ENCODE measurements at regions not wholly inside any gene's neighbourhood (a gene's known extent, or its start where the extent isn't known, plus 50 kb on each side); places are given as distances from the start of the nearest gene placed in this dataset.
A peak's percentile ranks its signal among the peaks of the same experiment; 100 is the strongest.
"Not testable (repeated sequence)": the region's sequence is repeated elsewhere in the genome, so short reads cannot be mapped to it uniquely, and the experiment has no call there.

- no peak for DNase-seq (ENCODE audit: low read depth)
Measured at GRCh38 chr14:30373053-30373452, 185.9 kb upstream of the G2E3 start.

- DNase-seq (ENCODE audit: low read depth), result no peak
Measured at GRCh38 chr14:30373526-30373925, 185.4 kb upstream of the G2E3 start.

GRCh38 chr14:30375296-30375892 is 183.6 kb upstream of the G2E3 start:
- DNase-seq (ENCODE audit: low read depth), result peak; percentile 29

GRCh38 chr14:30381861-30382480 is 177.0 kb upstream of the G2E3 start:
- no peak for DNase-seq (ENCODE audit: low read depth)

GRCh38 chr14:30385925-30386324 is 173.0 kb upstream of the G2E3 start:
- DNase-seq (ENCODE audit: low read depth), result no peak

- DNase-seq (ENCODE audit: low read depth), result no peak
Measured at GRCh38 chr14:30387871-30388270, 171.1 kb upstream of the G2E3 start.

- DNase-seq (ENCODE audit: low read depth), result peak; percentile 5
Measured at GRCh38 chr14:30389134-30389876, 169.7 kb upstream of the G2E3 start.

GRCh38 chr14:30389877-30390385 is 169.0 kb upstream of the G2E3 start:
- no peak for DNase-seq (ENCODE audit: low read depth)

- DNase-seq (ENCODE audit: low read depth), result no peak
Measured at GRCh38 chr14:30395065-30395464, 163.9 kb upstream of the G2E3 start.

- no peak for DNase-seq (ENCODE audit: low read depth)
Measured at GRCh38 chr14:30402846-30403245, 156.1 kb upstream of the G2E3 start.

- DNase-seq (ENCODE audit: low read depth), result no peak
Measured at GRCh38 chr14:30403791-30404190, 155.2 kb upstream of the G2E3 start.

GRCh38 chr14:30409508-30410015 is 149.4 kb upstream of the G2E3 start:
- not testable (repeated sequence) for DNase-seq (ENCODE audit: low read depth)

GRCh38 chr14:30410986-30411385 is 148.0 kb upstream of the G2E3 start:
- DNase-seq (ENCODE audit: low read depth), result no peak

- DNase-seq (ENCODE audit: low read depth), result not testable (repeated sequence)
Measured at GRCh38 chr14:30413184-30413583, 145.8 kb upstream of the G2E3 start.

GRCh38 chr14:30417121-30417520 is 141.8 kb upstream of the G2E3 start:
- DNase-seq (ENCODE audit: low read depth), result peak; percentile 35

GRCh38 chr14:30417999-30418398 is 141.0 kb upstream of the G2E3 start:
- no peak for DNase-seq (ENCODE audit: low read depth)

- DNase-seq (ENCODE audit: low read depth), result no peak
Measured at GRCh38 chr14:30419037-30419436, 139.9 kb upstream of the G2E3 start.

- no peak for DNase-seq (ENCODE audit: low read depth)
Measured at GRCh38 chr14:30420515-30420914, 138.4 kb upstream of the G2E3 start.

- DNase-seq (ENCODE audit: low read depth), result no peak
Measured at GRCh38 chr14:30426463-30426862, 132.5 kb upstream of the G2E3 start.

- no peak for DNase-seq (ENCODE audit: low read depth)
Measured at GRCh38 chr14:30427401-30427800, 131.6 kb upstream of the G2E3 start.

GRCh38 chr14:30427846-30428245 is 131.1 kb upstream of the G2E3 start:
- no peak for DNase-seq (ENCODE audit: low read depth)

- DNase-seq (ENCODE audit: low read depth), result no peak
Measured at GRCh38 chr14:30431552-30431951, 127.4 kb upstream of the G2E3 start.

GRCh38 chr14:30440961-30441360 is 118.0 kb upstream of the G2E3 start:
- DNase-seq (ENCODE audit: low read depth), result peak; percentile 11
